ENCODE measurements at regions not wholly inside any gene's neighbourhood (a gene's known extent, or its start where the extent isn't known, plus 50 kb on each side); places are given as distances from the start of the nearest gene placed in this dataset.

DNA sequence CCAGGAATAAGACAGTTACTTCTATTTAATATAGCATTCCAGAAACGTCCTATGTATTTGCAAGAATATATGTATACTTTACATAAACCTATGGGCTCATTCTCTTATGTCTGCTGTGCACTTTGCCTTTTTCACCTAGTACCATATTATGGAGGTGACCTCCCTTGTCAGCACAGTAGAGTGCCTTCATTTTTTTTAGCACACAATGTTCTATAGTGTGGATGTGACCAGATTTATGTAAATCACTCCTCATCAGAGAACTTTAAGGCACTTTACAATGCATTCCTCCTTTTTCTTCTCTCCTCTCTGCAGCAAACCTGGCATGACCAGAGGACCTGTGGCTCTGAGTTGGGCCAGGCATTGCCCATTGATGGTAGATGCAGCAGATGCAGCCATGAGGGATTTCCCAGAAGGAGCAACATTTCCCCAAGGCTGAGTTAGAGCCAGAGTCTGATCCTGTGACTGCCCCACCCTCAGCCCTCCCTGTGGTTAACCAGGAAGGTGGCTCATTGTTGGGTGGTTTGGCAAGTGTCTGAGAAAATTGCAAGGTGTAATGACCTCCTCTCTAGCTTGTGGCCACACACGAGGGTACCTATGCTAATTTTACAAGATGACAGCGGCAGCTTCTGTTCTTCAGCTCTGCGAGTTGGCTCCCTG lies 76.5 kb upstream of the DLX2 start:
- H3K4me3 ChIP-seq (ENCODE audit: low read depth, low read length): no peak overlapping the region
- peak; percentile 31 for DNase-seq (ENCODE audit: low read depth)
- TF ChIP-seq, protein P1, sequence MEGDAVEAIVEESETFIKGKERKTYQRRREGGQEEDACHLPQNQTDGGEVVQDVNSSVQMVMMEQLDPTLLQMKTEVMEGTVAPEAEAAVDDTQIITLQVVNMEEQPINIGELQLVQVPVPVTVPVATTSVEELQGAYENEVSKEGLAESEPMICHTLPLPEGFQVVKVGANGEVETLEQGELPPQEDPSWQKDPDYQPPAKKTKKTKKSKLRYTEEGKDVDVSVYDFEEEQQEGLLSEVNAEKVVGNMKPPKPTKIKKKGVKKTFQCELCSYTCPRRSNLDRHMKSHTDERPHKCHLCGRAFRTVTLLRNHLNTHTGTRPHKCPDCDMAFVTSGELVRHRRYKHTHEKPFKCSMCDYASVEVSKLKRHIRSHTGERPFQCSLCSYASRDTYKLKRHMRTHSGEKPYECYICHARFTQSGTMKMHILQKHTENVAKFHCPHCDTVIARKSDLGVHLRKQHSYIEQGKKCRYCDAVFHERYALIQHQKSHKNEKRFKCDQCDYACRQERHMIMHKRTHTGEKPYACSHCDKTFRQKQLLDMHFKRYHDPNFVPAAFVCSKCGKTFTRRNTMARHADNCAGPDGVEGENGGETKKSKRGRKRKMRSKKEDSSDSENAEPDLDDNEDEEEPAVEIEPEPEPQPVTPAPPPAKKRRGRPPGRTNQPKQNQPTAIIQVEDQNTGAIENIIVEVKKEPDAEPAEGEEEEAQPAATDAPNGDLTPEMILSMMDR (IDR thresholded peaks at IDR 0.05; ENCODE audit: low read depth, low read length, missing control alignments): no peak
- in situ Hi-C loops (cut with HindIII; ENCODE audit: low sequenced_read_pairs): no loop called here

DNA sequence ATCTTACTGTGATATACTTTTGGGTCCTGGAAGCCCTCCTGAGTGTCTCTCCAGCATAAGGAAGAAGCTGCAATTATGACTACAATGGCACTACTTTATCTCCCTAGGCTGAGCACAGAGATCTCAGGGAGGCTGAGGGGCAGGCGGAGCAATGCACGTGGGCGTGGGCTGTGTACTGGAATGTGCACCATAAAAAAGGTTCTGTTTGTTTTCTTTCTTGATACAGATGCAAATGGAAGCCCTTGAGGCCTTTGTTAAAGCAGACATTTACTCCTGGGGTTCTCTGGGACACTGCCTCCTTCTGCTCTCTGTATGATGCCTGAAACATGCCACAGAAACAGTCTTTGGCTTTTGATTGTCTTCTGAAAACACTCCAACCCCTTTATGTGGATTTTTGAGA lies 79.1 kb upstream of the DLX2 start:
- H3K4me3 ChIP-seq (ENCODE audit: low read depth, low read length): no peak overlapping the region
- no peak for DNase-seq (ENCODE audit: low read depth)
- in situ Hi-C loops (cut with HindIII; ENCODE audit: low sequenced_read_pairs): loop anchor here (5.0 kb wide), 1 partner anchor 260 kb away; no protein-coding TSS in a partner anchor
- TF ChIP-seq, protein P1 (IDR thresholded peaks at IDR 0.05; ENCODE audit: low read depth, low read length, missing control alignments): no peak

DNA sequence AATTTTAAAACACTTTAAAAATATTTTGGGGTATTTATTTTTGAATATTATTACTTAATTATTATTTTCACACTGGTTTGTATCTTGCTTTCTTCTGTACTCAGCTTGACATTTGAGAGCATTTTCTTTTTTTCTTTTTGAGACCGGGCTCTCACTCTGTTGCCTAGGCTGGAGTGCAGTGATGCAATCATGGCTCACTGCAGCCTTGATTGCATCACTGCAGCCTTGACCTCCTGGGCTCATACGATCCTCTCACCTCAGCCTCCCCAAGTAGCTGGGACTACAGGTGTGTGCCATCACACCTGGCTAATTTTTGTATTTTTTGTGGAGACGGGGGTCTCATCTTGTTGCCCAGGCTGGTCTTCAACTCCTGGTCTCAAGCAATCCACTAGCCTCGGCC lies 79.9 kb upstream of the DLX2 start:
- H3K4me3 ChIP-seq (ENCODE audit: low read depth, low read length): no peak overlapping the region
- no peak for DNase-seq (ENCODE audit: low read depth)
- in situ Hi-C loops (cut with HindIII; ENCODE audit: low sequenced_read_pairs): loop anchor here (5.0 kb wide), 1 partner anchor 260 kb away; no protein-coding TSS in a partner anchor
- TF ChIP-seq, protein P1 (IDR thresholded peaks at IDR 0.05; ENCODE audit: low read depth, low read length, missing control alignments): no peak

DNA sequence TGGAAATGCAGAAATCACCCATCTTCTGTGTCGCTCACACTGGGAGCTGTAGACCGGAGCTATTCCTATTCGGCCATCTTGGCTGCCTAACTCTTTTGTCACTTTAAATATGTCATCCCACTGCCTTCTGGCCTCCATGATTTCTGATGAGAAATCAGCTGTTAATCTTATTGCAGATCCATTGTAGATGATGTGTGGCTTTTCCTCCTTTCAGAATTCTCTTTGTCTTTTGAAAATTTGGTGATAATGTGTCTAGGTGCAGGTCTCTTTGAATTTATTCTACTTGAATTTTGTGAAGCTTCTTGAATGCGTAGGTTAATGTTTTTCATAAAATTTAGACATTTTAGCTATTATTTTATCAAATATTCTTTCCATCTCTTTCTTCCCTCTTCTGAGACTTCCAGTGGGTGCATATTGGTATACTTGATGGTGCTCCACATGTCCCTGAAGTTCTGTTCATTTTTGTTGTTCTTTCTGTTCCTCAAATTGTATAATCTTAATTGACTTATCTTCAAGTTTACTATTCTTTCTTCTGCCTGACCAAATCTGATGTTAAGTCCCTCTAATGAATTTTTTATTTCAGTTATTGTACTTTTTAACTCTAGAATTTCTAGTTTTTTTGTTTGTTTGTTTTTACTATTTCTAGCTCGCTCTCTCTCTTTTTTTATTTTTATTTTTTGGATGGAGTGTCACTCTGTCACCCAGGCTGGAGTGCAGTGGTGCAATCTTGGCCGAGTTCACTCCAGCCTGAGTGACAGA lies 90.8 kb upstream of the DLX2 start:
- no peak overlapping the region for H3K4me3 ChIP-seq (ENCODE audit: low read depth, low read length)
- in situ Hi-C loops (cut with HindIII; ENCODE audit: low sequenced_read_pairs): no loop called here
- no peak for DNase-seq (ENCODE audit: low read depth)
- TF ChIP-seq, protein P1 (IDR thresholded peaks at IDR 0.05; ENCODE audit: low read depth, low read length, missing control alignments): no peak

DNA sequence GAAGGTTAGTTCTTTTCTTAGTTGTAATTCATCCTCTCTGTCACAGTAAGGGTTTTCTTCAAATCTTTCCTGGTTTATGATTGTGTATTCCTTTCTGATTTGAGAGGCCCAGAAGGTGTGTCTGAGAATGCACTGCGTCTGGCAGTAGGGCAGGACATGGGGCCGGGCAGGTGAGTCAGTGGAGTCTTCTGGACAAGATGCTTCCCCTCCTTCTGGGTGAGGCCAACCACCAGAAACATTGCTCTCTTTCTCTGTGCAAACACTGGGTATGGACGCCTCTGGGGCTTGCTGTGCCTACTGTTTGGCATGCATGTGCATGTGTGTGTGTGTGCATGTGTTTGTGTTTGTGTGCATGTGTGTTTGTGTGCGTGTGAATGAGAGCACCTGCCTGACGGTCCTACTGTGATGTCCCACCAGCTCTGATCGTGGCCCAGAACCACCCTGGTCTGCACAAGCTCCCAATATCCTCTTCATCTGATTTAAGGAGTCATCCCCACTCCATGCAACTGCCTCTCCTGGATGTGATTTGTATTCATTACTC lies 93.2 kb upstream of the DLX2 start:
- no peak overlapping the region for H3K4me3 ChIP-seq (ENCODE audit: low read depth, low read length)
- in situ Hi-C loops (cut with HindIII; ENCODE audit: low sequenced_read_pairs): no loop called here
- DNase-seq (ENCODE audit: low read depth): no peak
- TF ChIP-seq, protein P1 (IDR thresholded peaks at IDR 0.05; ENCODE audit: low read depth, low read length, missing control alignments): no peak

DNA sequence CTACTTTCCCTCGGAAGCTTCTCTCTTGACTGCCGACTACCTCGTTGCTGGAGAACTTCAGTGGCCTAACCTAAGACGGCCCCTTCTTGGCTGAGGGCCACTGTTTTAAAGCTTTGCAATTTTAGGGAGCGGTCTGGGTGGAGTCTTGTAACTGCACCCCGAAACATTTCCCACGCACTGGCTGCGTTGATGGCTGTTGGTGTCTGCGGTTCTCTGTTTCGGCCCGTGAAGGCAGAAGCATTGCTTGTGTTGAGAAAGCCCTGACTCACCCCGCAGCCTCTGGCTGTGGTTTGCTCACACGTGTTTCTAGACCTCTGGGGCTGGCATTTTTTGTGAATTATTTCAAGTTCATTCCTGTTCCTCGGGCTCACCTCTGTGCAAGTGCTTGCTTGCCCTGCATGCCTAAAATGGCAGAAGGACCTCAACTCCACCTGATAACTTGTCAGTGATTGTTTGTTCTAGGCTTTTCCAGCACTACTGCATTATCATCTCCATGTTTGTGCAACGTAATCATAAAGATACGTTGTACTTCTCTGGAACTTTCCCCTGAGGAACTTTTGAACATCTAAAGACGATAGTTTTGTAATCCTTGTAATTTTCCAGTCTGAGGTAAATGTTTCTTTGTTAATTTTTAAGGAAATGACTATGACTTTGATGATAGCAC lies 94.2 kb upstream of the DLX2 start:
- no peak overlapping the region for H3K4me3 ChIP-seq (ENCODE audit: low read depth, low read length)
- DNase-seq (ENCODE audit: low read depth): no peak
- in situ Hi-C loops (cut with HindIII; ENCODE audit: low sequenced_read_pairs): no loop called here
- TF ChIP-seq, protein P1 (IDR thresholded peaks at IDR 0.05; ENCODE audit: low read depth, low read length, missing control alignments): no peak

Data from astrocyte of the cerebellum (primary cell).